ENCODE measurements at regions not wholly inside any gene's neighbourhood (a gene's known extent, or its start where the extent isn't known, plus 50 kb on each side); places are given as distances from the start of the nearest gene placed in this dataset.

DNA sequence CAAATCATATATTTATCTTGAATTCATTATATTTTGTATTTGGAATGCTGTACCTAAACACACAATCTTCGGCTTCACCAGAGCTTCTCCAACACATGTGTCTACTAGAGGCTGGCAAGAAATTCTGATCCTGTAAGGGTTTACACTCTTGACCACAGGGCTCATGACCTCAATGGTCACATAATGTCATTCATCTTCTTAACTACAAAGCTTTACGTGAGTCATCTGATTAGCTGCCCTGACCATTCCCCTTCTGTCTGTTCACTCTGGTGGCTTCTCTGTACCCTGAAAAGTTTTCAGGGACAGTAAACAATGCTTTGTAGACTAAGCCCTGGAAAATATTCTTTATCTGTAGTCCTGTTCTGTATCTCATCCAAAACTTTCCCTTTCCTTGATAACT, 423.9 kb downstream of the CMPK2 start:
- TF ChIP-seq POLR2AphosphoS5 (IDR thresholded peaks at IDR 0.05) (no peak), CTCF (IDR thresholded peaks at IDR 0.05 in 8 of 11, conservative IDR thresholded peaks at IDR 0.05 in 3 of 11) (no peak), POLR2A (IDR thresholded peaks at IDR 0.05) (no peak)

Measured in spleen (tissue), 7 donors.